Left lung (tissue), 4 donors: ENCODE measurements at regions not wholly inside any gene's neighbourhood (a gene's known extent, or its start where the extent isn't known, plus 50 kb on each side); places are given as distances from the start of the nearest gene placed in this dataset.

Experiments
- ATAC-seq: fragments of 200-7000 bp; cut with Tn5 transposase; one replicate; pipeline ENCODE4 v1.9.1; 2020; ENCODE audit warnings: moderate library complexity
- DNase-seq, 4 donors: peaks; one replicate each; pipeline ENCODE4 v3.0.0-alpha.2; 2013 to 2020
- H3K27ac ChIP-seq, 2 donors: fragments of 200-600 bp; sonication (generic) in 1 of 2; one replicate each; pipeline versions ENCODE4 v1.5.0 to v1.8.0; 2020 to 2021
- H3K27me3 ChIP-seq, 2 donors: fragments of 200-600 bp; sonication (generic) in 1 of 2; one replicate each; pipeline versions ENCODE4 v1.5.0 to v1.8.0; 2020 to 2021
- H3K36me3 ChIP-seq, 2 donors: fragments of 200-600 bp; sonication (generic) in 1 of 2; one replicate each; pipeline versions ENCODE4 v1.5.0 to v1.8.0; 2020 to 2021
- H3K4me1 ChIP-seq, 2 donors: fragments of 200-600 bp; one replicate each; pipeline ENCODE4 v1.8.0; 2021
- H3K4me3 ChIP-seq, 2 donors: fragments of 200-600 bp; sonication (generic) in 1 of 2; one replicate each; pipeline versions ENCODE4 v1.5.0 to v1.8.0; 2020 to 2021; ENCODE audit warnings: mild to moderate bottlenecking in 1 of 2
- H3K9me3 ChIP-seq, 2 donors: fragments of 200-600 bp; sonication (generic) in 1 of 2; one replicate each; pipeline versions ENCODE4 v1.5.0 to v1.8.0; 2020 to 2021
- CTCF ChIP-seq, 2 donors: fragments of 200-600 bp; sonication (generic) in 1 of 2; IDR thresholded peaks; one replicate each; pipeline versions ENCODE4 v1.5.0 to v1.8.0; 2021; ENCODE audit warnings: antibody characterized with exemption in 2 of 2
- intact Hi-C, 2 donors: fragments of 100-400 bp; cut with DNase I; formaldehyde crosslinking; loops; one replicate each; pipeline versions ENCODE4 v1.11.2 to v1.14.2; 2022
- donor health status: DM: no; HTN: yes; CAD: no.
- donor health status: DM: no; HTN: no; CAD: no.

DNA sequence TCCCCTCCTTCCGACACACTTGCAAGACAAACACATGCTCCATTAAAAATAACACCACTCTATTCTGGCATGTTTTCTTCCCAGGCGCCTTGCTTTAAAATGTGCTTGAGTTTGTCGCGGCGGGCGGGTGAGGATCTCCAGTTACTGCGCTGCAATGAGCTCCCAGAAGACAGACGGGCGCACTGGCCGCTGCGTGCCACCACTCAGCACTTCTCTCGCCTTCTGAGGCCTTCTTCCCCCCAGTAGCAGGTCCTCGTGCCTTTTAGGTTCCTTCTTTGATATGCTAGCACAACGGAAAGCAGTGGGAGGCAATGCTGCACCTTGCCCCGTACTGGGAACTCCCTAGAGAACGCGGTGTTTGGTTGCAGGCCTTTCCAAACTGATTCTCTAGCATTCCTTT lies 279.5 kb upstream of the NR5A2 start:
- Histone ChIP-seq H3K4me1 (peaks cover 0 to 2% of the 10 kb centered on the region in 2 donors), H3K27ac (no peak overlapping the region), H3K27me3 (no peaks in the 10 kb centered on the region), H3K4me3 (no peak overlapping the region), H3K36me3 (no peaks in the 10 kb centered on the region), H3K9me3 (no peaks in the 10 kb centered on the region)
- ATAC-seq (peak; percentile 14), DNase-seq (peak in 1 of 4 donors; percentile 12)
- TF ChIP-seq CTCF (IDR thresholded peaks at IDR 0.05) = no peak
- intact Hi-C loops = no loop called here

DNA sequence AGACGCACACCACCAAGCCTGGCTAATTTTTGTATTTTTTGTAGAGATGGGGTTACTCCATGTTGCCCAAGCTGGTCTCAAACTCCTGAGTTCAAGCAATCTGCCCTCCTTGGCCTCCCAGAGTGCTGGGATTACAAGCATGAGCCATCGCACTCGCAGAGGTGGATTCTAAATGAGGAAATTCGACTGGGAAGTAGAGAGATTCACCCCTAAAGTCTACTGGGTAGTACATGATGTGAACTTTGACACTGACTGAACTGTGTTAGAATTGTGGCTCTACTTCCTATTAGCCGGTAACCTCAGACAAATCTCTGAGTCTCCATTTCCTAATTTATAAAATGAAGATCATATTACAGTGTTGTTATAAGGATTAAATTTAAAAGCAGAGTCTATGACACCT lies 276.0 kb upstream of the NR5A2 start:
- no peak for TF ChIP-seq CTCF (IDR thresholded peaks at IDR 0.05)
- Histone ChIP-seq H3K27me3 (no peaks in the 10 kb centered on the region), H3K36me3 (no peaks in the 10 kb centered on the region), H3K27ac (no peak overlapping the region), H3K4me1 (no peaks in the 10 kb centered on the region), H3K4me3 (no peak overlapping the region), H3K9me3 (no peaks in the 10 kb centered on the region)
- ATAC-seq (peak; percentile 45), DNase-seq (no peak)
- intact Hi-C loops = no loop called here

DNA sequence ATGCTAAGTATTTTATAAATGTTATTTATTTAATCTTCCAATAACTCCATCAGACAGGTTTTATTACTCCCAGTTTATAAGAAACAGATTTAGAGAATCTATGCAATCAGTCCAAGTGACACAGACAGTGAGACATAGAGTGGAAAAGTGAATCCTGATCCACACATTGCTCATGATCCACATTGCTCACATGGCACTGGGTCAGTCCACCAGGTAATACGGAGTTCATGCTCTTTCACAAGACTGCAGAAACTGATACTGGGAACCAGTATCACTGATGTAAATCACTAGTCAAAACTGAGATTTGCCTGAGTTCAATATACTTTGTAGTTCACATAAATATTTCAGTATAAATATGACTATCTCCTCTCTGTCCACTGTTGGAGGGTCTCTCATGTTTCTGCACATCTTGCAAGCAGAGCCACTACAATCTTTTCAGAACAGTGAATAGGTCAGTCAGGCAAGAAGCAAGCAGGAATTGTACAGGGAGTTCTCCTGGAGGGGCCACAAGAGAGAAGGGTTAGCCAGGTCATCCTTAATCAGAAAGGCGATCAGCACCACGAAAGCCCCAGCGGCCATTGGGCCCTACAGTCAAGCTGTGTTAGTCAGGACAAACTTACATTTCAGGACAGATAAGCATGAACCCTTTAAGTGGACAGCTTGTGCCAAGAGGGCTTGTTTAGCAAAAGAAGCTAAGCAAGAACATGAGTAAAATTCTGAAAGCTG lies 275.4 kb upstream of the NR5A2 start:
- Histone ChIP-seq H3K36me3 (no peaks in the 10 kb centered on the region), H3K9me3 (no peaks in the 10 kb centered on the region), H3K4me1 (no peaks in the 10 kb centered on the region), H3K27ac (no peak overlapping the region), H3K27me3 (no peaks in the 10 kb centered on the region), H3K4me3 (no peak overlapping the region)
- ATAC-seq (peak; percentile 66), DNase-seq (no peak)
- intact Hi-C loops = no loop called here
- no peak for TF ChIP-seq CTCF (IDR thresholded peaks at IDR 0.05)

GRCh38 chr1:199752688-199753027 lies 274.9 kb upstream of the NR5A2 start:
- no peak for TF ChIP-seq CTCF (IDR thresholded peaks at IDR 0.05)
- no peak for DNase-seq
- no peaks in the 10 kb centered on the region for H3K4me1 ChIP-seq
- H3K4me3 ChIP-seq = no peak overlapping the region
- no peaks in the 10 kb centered on the region for H3K9me3 ChIP-seq
- ATAC-seq = peak; percentile 84
- no peaks in the 10 kb centered on the region for H3K36me3 ChIP-seq
- no peaks in the 10 kb centered on the region for H3K27me3 ChIP-seq
- intact Hi-C loops = no loop called here
- H3K27ac ChIP-seq = no peak overlapping the region

GRCh38 chr1:199753513-199753912 lies 274.0 kb upstream of the NR5A2 start:
- intact Hi-C loops = no loop called here
- H3K4me3 ChIP-seq = no peak overlapping the region
- H3K4me1 ChIP-seq = no peaks in the 10 kb centered on the region
- no peak overlapping the region for H3K27ac ChIP-seq
- ATAC-seq (no peak), DNase-seq (no peak)
- no peak for TF ChIP-seq CTCF (IDR thresholded peaks at IDR 0.05)
- no peaks in the 10 kb centered on the region for H3K27me3 ChIP-seq
- no peaks in the 10 kb centered on the region for H3K36me3 ChIP-seq
- no peaks in the 10 kb centered on the region for H3K9me3 ChIP-seq
